GM21526 (cell line): ENCODE measurements at regions not wholly inside any gene's neighbourhood (a gene's known extent, or its start where the extent isn't known, plus 50 kb on each side); places are given as distances from the start of the nearest gene placed in this dataset.
"Not testable (repeated sequence)": the region's sequence is repeated elsewhere in the genome, so short reads cannot be mapped to it uniquely, and the experiment has no call there.

Source experiments
- ATAC-seq: cut with Tn5 transposase; IDR thresholded peaks from one replicate; pipeline ENCODE4 v1.9.1; 2021; ENCODE audit warnings: moderate library complexity; ENCODE audit not compliant: unreplicated experiment, low FRiP score

GRCh38 chr22:25407226-25407858 lies 157.1 kb upstream of the GRK3 start:
- ATAC-seq: no peak

- no peak for ATAC-seq
Measured at GRCh38 chr22:25407859-25408229, 156.6 kb upstream of the GRK3 start.

GRCh38 chr22:25409240-25409639 lies 155.2 kb upstream of the GRK3 start:
- ATAC-seq: no peak

GRCh38 chr22:25410849-25411248 lies 153.6 kb upstream of the GRK3 start:
- ATAC-seq: no peak

GRCh38 chr22:25413620-25414019 lies 150.9 kb upstream of the GRK3 start:
- ATAC-seq: no peak

GRCh38 chr22:25415731-25416130 lies 148.7 kb upstream of the GRK3 start:
- not testable (repeated sequence) for ATAC-seq

- not testable (repeated sequence) for ATAC-seq
Measured at GRCh38 chr22:25417826-25418225, 146.6 kb upstream of the GRK3 start.

- ATAC-seq: no peak
Measured at GRCh38 chr22:25419247-25420113, 145.0 kb upstream of the GRK3 start.

- not testable (repeated sequence) for ATAC-seq
Measured at GRCh38 chr22:25420114-25420441, 144.4 kb upstream of the GRK3 start.

GRCh38 chr22:25420471-25420924 lies 144.0 kb upstream of the GRK3 start:
- no peak for ATAC-seq

- ATAC-seq: no peak
Measured at GRCh38 chr22:25420925-25421904, 143.3 kb upstream of the GRK3 start.

GRCh38 chr22:25426530-25427308 lies 137.8 kb upstream of the GRK3 start:
- ATAC-seq: not testable (repeated sequence)

GRCh38 chr22:25431637-25432342 lies 132.7 kb upstream of the GRK3 start:
- not testable (repeated sequence) for ATAC-seq

- not testable (repeated sequence) for ATAC-seq
Measured at GRCh38 chr22:25433381-25433970, 131.0 kb upstream of the GRK3 start.

GRCh38 chr22:25437414-25438160 lies 126.9 kb upstream of the GRK3 start:
- no peak for ATAC-seq

- no peak for ATAC-seq
Measured at GRCh38 chr22:25447067-25447685, 117.3 kb upstream of the GRK3 start.

GRCh38 chr22:25447686-25448434 lies 116.6 kb upstream of the GRK3 start:
- ATAC-seq: peak; percentile 66
